Chondrocyte (in vitro differentiated cells): ENCODE measurements at regions not wholly inside any gene's neighbourhood (a gene's known extent, or its start where the extent isn't known, plus 50 kb on each side); places are given as distances from the start of the nearest gene placed in this dataset.
"Not testable (repeated sequence)": the region's sequence is repeated elsewhere in the genome, so short reads cannot be mapped to it uniquely, and the experiment has no call there.

Source experiments
- DNase-seq: peaks from one replicate; pipeline ENCODE4 v3.0.0; 2021; ENCODE audit warnings: mixed read lengths, low spot score
- H3K27ac Mint-ChIP-seq: one replicate; pipeline ENCODE4 v1.8.0; 2021; ENCODE audit warnings: mild to moderate bottlenecking, moderate library complexity, mixed read lengths; ENCODE audit not compliant: unreplicated experiment
- H3K27me3 Mint-ChIP-seq: 2 replicates; pipeline ENCODE4 v1.8.0; 2021; ENCODE audit warnings: low read depth, mixed read lengths
- H3K36me3 Mint-ChIP-seq: 2 replicates; pipeline ENCODE4 v1.8.0; 2021; ENCODE audit warnings: low read depth, mixed read lengths
- H3K4me1 Mint-ChIP-seq: 2 replicates; pipeline ENCODE4 v1.8.0; 2021; ENCODE audit warnings: low read depth, mild to moderate bottlenecking, mixed read lengths
- H3K4me3 Mint-ChIP-seq: one replicate; pipeline ENCODE4 v1.8.0; 2021; ENCODE audit warnings: mild to moderate bottlenecking, moderate library complexity, mixed read lengths; ENCODE audit not compliant: unreplicated experiment
- H3K9me3 Mint-ChIP-seq: 2 replicates; pipeline ENCODE4 v1.8.0; 2021; ENCODE audit warnings: low read depth, mixed read lengths
- CTCF ChIP-seq: fragments of 200-600 bp; sonication (generic); IDR thresholded peaks from 2 replicates; pipeline ENCODE4 v1.5.0; 2021; ENCODE audit warnings: antibody characterized with exemption, mild to moderate bottlenecking, moderate library complexity

DNA sequence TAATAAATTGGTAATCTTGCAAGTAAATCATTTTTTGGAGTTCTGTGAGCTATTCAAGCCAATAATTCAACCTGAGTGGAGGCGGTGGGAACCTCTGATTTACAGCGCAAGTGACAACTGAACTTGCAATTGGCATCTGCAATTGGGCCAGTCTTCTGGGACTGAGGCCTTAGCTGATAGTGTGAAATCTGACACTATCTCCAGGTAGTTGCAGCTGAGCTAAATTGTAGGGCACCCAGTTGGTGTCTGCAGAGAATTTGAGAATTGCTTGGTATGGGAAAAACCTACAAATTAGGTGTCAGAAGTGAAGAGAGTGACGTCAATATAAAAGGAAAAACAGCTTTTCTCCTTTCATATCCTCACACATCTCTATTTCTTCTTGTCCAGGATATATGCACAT, 1633.6 kb upstream of the GOT2 start:
- H3K36me3 Mint-ChIP-seq = no peaks in the 10 kb centered on the region
- peaks cover 1% of the 10 kb centered on the region for H3K27me3 Mint-ChIP-seq
- no peak for DNase-seq
- H3K9me3 Mint-ChIP-seq = no peaks in the 10 kb centered on the region
- no peak for TF ChIP-seq CTCF
- H3K27ac Mint-ChIP-seq = no peak overlapping the region
- no peaks in the 10 kb centered on the region for H3K4me1 Mint-ChIP-seq
- no peak overlapping the region for H3K4me3 Mint-ChIP-seq

- Mint-ChIP-seq H3K36me3 (no peaks in the 10 kb centered on the region), H3K4me3 (no peak overlapping the region), H3K27ac (no peak overlapping the region), H3K27me3 (no peaks in the 10 kb centered on the region), H3K4me1 (no peaks in the 10 kb centered on the region), H3K9me3 (no peaks in the 10 kb centered on the region)
- TF ChIP-seq CTCF = no peak
- no peak for DNase-seq
Measured at GRCh38 chr16:60363566-60363965, 1629.5 kb upstream of the GOT2 start.

GRCh38 chr16:60359866-60360265, 1625.8 kb upstream of the GOT2 start:
- H3K9me3 Mint-ChIP-seq, H3K27me3 Mint-ChIP-seq, H3K27ac Mint-ChIP-seq, H3K36me3 Mint-ChIP-seq, H3K4me3 Mint-ChIP-seq, H3K4me1 Mint-ChIP-seq, DNase-seq: not testable (repeated sequence)

DNA sequence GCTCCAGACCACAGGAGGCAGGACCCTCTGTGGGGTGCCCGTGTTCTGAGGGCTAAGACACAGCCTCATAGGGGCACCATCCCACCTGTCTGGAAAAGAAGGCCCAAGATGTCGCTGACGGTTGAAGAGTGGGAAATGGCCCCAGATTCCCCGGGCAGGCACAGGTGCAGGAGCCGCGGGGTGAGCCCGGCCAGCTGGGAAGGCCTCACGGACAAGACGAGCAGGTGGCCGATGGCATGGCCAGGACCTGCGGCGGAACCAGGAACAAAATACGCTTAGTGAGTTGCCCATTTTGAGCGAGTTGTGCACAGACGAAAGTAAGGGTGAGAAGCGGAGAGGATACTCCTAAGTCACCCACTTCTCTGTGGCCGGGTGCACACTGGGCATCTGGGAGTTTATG, 1625.3 kb upstream of the GOT2 start:
- H3K4me1 Mint-ChIP-seq, H3K36me3 Mint-ChIP-seq, H3K27ac Mint-ChIP-seq, DNase-seq, H3K27me3 Mint-ChIP-seq, H3K9me3 Mint-ChIP-seq, H3K4me3 Mint-ChIP-seq: not testable (repeated sequence)

DNA sequence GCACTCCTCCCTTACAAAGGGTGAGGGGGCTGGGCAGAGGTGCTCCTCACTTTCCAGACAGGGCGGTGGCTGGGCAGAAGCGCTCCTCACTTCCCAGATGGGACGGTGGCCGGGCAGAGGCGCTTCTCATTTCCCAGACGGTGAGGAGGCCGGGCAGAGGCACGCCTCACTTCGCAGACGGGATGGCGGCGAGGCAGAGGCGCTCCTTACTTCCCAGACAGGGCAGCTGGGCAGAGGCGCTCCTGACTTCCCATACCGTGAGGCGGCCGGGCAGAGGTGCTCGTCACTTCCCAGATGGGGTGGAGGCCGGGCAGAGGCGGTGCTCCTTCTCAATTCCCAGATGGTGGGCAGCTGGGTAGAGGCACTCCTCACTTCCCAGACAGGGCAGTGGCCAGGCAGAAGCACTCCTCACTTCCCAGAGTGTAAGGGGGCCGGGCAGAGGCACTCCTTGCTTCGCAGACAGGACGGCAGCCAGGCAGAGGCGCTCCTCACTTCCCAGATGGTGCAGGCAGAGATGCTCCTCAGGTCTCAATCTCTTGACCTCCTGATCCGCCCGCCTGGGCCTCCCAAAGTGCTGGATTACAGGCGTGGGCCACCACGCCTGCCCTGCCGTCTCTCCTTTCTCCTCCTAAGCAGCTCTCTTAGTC, 1623.9 kb upstream of the GOT2 start:
- not testable (repeated sequence) for H3K27ac Mint-ChIP-seq, H3K4me1 Mint-ChIP-seq

DNA sequence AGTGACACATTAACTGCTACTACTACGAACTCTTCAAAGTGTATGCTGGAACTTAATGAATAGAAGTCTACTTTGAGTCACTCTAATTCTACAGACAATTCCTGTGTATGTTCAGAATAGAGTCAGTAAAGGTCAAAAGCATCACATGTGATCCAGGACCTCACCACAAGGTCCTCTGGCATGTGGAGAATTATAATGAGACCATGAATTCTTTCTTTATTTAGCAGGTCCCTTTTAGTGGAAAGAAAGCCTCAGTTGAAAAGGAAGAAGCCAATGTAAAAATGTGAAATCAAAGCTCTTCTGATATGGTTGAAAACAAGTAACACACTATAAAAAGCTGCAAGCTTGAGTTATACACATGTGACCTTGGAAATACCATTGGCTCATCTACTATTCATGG, 1612.1 kb upstream of the GOT2 start:
- Mint-ChIP-seq H3K4me1 (no peaks in the 10 kb centered on the region), H3K27ac (no peak overlapping the region), H3K9me3 (no peaks in the 10 kb centered on the region), H3K4me3 (no peak overlapping the region), H3K36me3 (no peaks in the 10 kb centered on the region), H3K27me3 (peaks cover 3% of the 10 kb centered on the region)
- no peak for DNase-seq
- no peak for TF ChIP-seq CTCF

More for the DNA sequence above, 1623.9 kb upstream of the GOT2 start:
- H3K9me3 Mint-ChIP-seq, DNase-seq, H3K36me3 Mint-ChIP-seq, H3K27me3 Mint-ChIP-seq, H3K4me3 Mint-ChIP-seq: not testable (repeated sequence)

GRCh38 chr16:60337671-60338070, 1603.6 kb upstream of the GOT2 start:
- H3K4me3 Mint-ChIP-seq = no peak overlapping the region
- H3K27ac Mint-ChIP-seq = no peak overlapping the region
- no peaks in the 10 kb centered on the region for H3K36me3 Mint-ChIP-seq
- no peak for TF ChIP-seq CTCF
- no peaks in the 10 kb centered on the region for H3K27me3 Mint-ChIP-seq
- peaks cover 6% of the 10 kb centered on the region for H3K9me3 Mint-ChIP-seq
- no peaks in the 10 kb centered on the region for H3K4me1 Mint-ChIP-seq
- no peak for DNase-seq
